HG02981 (cell line): ENCODE measurements at regions not wholly inside any gene's neighbourhood (a gene's known extent, or its start where the extent isn't known, plus 50 kb on each side); places are given as distances from the start of the nearest gene placed in this dataset.

Source experiments
- ATAC-seq: cut with Tn5 transposase; IDR thresholded peaks from one replicate; pipeline ENCODE4 v1.9.1; 2021; ENCODE audit warnings: mild to moderate bottlenecking, moderate library complexity; ENCODE audit not compliant: unreplicated experiment

DNA sequence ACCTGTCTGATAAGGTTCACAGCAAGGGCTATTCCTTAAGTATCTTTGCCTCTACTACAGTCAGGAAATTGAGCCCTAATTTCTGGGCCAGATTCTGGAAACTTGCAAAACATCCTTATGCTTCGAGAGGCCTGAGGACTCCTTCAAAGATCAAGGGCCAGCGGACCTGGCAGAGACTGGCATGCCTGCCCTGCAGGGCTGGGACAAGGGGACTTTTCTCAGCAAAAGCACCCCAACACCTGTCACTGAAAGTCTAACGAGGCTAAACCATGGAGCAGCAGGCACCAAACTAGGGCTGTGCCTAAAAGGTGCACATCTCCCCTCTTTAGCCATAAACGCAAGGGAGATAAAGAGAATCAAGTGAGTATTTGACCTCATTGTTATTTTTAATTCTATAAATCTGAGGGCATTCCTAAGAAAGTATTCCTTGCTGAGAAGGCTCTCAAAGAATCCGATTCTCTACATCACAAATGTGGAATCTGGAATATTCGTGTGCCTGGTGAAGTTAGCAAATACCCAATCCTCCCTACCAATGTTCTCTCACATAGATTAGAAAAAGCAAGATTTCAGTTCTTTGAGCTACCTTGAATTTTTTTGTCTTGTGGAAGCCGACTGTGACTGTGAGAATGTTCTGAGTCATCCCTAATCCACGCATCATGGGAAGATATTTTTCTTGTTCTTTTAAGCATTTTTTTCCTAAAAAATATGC, 328.2 kb upstream of the NOVA1 start:
- ATAC-seq = no peak

DNA sequence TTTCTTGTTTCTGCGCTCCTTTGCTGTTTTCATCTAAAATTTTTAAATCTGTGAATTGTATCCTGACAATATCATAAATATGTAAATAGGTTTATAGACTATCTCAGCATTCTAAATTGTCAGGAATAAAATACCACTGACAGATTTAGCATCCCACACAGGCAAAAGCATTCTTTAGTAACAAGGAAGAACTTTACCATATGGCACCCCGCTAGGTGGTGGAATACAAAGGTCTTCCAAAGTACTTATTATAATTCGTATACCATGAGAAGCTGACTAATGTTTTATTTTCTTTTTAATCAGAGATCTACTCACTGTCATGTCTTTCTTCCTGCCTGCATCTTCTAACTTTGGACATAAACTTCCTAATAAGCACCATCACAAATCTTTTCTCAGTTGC, 328.8 kb upstream of the NOVA1 start:
- ATAC-seq = no peak

DNA sequence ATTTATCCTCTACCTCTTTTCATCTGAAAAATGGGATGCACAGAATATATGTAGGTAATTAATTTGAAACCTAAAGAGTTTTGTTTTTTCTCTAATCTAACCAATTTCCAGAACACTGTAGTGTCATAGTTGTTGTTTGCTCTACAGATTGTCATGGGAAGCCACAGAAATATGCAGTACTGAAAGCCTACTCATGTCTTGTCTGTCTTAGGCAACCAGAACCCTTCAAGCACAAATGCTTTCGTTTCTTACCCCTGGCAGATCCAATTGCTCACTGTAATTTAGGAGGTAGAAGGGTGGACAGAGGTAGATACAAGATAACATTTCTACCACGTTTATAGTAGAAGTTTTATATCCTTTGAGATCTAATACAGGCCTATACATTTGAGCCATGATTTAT, 330.2 kb upstream of the NOVA1 start:
- ATAC-seq = no peak

DNA sequence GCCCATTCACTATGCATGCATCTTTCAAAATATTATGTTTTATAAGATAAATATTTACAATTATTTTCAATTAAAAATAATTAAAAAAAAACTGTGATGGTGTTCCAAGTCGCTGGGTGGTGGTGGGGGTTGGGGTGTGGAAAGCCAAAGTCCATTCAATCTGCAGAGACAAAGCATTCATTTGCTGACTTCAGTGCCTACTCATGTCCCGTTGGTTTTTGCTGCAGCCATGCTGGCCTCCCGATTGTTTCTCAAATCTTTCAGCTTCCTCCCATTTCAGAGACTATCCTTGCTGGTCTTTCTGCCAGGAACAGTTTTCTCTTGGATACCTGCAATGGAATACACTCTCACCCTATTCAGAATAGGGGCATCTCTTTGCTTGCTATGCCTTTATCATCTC, 331.5 kb upstream of the NOVA1 start:
- no peak for ATAC-seq

DNA sequence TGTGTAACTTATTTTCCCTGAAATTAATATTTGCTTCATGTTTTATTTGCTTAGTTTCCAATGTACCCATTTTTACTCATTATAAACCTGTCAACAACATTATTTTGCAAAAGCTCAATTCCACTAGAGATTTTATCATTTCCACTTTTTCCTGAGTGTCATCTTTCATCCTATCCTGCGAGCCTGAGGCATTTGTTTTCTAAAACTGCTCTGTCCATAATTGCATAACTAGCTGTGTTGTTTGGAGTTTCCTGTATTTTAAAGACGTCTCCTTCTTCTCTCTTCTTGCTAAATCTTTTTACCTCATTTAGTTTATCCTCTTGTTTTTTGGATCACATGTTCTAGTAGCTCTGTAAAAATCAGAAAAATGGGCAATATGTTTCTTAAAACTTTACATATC, 332.7 kb upstream of the NOVA1 start:
- no peak for ATAC-seq

DNA sequence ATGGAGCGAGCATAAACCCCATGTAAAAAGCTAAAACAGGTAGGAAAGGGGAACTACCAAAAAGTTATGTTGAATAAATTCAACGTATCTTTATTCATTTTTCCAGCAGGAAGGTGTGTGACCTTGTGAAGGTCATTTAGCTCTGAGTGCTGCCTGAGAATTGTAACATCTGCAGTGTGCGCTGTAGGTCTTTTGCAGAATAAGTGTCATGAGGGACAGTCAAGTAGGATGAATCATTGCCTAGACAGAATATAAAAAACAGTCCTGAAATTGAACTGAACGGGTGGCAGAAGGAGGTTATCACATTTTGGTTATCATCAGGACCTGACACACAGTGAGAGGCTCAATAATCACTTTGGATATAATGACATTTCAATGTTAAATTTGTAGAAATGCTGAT, 334.8 kb upstream of the NOVA1 start:
- ATAC-seq = no peak

DNA sequence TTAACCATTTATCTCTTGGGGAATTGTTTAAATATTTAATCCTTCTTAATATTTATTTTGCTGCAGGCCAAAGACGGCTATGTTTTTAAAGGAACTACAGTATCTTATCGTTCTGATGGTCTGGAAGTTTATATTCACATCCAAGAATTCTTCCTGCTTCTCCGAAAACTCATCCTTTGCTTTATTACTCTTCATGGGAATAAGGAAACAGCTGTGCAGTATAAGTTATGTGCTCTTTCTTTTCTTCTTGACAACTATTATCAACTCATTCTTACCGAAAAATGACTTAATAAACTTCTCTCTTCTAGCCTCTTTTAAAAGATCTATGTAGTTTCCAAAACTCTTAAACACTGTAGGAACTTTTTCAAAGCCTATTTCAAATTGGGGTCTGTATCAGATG, 335.6 kb upstream of the NOVA1 start:
- ATAC-seq = no peak

DNA sequence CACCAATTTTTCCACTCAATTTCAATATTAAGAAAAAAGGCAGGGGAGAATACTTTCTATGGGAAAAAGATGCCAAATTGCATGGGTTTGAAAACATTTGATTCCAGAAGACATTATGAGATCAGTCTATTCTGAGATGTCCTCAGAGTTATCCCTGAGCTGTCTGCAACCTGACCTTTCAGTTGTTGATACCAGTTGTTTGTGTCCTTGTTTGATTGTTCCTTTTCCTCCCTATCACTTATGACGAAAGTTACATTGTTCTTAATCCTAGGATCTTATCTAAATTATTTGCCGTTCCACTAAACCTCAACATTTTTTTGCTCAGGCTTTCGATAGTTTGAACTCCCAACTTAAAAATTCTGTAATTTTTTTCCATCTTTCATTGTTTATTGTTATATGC, 336.3 kb upstream of the NOVA1 start:
- ATAC-seq = no peak

DNA sequence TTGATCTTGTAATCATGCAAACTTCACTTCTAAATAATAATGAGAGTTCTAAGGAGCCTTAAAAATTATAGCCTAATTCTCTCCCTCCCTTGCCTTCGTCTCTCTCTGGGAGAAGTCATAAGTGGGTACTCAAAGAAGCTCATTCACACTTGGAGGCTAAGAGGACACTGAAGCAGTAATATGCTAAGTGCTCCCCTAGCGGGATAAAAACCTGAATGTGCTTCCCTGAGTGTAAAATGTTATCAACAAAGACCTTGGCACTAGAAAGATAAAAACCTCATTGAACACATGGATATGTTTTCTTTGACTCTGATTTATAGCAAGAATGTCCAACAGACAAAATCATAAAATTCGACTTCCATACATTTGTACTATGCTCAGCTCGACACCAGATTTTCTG, 337.9 kb upstream of the NOVA1 start:
- no peak for ATAC-seq

DNA sequence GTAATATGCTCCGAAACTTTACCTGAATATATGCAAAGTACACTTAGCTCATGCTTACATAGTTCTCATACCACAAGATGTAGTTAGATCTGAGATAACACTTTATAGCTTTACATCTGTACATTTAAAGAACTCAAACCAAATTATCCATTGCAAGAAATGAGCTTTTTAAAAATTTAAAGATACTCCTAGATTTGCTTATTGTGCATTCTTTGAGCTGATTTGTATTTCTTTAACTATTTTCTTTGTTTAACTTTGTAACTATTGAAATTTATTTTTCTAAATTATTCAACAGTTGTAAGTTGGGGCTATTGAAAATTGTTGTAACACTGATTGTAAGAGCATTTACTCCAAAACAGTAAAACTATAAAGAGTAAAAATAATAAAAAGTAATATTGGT, 340.2 kb upstream of the NOVA1 start:
- ATAC-seq = no peak

DNA sequence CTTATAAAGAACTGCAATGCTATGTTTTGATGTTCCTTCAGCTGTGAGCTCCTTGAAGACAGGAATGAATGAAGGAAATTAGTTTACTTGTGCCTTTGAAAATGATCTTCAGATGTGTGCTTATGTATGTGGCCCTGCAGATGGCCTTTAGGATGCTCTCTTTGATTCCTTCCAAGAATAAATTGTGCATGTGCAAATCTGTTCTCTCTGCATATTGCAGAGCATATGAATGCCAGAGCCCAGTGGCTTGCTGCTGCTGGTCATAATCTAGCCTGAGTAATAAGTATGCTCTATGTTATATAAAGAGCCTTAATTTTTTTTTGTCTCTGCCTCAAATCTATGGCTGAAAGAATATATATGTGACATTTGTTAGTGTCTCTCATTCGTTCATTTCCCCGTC, 341.9 kb upstream of the NOVA1 start:
- ATAC-seq = no peak

DNA sequence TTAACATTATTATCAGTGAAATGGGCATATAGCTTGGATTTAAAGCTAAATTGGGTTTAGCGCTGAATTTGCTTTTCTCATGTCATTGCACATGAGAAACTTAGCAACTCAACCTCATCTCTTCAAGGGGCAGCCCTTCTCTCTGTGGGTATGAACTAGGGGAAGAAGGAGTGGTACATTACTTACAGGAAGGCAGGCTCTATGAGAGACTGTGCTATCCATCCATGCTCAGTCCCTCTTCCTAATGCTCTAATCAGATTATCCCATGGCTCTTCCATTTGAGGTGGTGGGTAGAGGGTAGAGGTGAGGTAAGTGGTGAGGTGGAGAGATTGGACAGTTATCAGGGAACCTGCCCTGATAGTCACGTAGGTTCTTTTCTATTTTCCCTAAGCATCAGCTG, 343.7 kb upstream of the NOVA1 start:
- no peak for ATAC-seq

DNA sequence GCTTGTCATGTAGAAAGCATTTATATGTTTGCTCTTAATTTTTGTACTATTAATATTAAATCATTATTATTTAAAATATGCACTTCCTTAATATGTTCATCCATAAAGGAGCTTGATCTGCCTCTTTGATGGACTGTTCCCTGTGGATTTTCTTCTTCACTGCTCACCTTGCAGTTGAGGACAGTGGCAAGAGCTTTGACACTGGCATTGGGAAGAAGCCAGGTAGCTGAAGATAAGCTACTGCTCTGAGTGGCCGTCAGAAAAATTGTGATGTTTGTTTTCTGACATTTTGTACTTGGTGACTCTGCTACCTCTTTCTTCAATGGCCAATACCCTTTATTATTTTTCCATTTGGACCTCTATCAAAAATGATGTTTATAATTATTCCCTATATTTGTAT, 349.4 kb upstream of the NOVA1 start:
- no peak for ATAC-seq

DNA sequence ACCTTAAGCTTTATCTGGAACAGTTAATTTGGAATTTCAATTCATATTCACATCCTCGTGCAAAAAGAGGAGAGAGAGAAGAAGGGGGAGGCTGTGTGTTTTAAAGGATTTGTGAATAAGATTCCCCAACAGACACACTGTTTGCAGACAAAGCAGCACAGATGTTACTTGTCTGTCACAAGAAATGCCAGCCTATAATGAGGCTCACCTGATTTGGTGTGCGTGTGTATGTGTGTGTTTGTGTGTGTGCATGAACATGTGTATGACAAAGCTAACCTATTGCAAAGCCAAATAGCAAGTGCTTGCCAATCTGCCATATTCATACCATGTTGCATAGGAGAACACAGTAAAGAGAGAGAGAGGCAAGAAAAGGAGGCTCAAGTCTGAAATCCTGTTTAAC, 361.6 kb upstream of the NOVA1 start:
- no peak for ATAC-seq

DNA sequence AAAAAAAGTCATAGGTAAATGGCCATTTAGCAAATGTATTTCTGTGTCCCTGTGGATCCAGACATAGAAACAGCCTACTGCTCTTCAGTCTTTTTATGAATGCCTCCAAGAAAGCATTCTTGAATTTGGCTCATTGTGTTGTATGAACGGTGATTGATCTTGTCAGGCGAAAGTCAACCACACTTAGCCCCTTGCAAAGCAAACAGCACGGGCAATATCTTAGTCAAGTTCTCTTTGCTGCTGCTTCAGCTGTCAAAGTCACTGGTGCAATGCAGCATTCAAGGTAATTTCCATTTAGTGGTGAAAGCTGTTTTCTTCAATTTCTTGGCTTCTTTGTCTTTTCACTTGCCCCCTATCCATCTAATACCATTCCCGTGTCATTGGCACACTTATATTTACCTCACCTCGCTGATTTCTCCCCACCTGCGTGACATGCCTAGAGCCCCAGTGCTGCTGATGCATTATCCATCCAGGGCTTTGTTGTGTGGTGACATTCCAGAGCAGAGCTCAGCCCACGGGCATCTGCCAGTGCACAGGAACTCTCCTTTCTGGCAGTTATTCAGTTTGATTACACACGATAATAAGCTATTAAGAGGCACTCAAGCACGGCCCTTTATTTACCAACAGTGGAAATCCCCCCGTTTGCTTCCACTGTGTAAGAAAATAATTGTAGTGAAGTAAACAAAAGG, 362.3 kb upstream of the NOVA1 start:
- no peak for ATAC-seq

DNA sequence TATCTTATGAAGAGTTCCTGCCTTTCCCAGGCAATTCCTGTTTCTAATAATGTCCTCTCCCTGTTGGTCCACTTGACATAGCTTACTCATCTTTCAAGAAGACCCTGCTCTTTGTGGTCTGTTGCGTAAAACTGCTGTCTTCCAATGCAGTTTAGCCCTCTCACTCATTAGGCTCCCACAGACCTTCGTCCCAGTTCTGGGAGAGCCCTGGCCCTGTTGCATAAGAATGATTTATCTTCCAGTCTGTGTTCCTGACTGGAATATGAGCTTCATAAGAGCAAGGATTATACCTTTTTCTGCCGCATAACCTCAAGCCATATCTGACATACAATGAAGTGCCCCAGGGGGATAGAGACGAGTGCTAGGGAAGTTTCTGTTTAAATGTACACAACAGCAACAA, 365.9 kb upstream of the NOVA1 start:
- ATAC-seq = no peak

DNA sequence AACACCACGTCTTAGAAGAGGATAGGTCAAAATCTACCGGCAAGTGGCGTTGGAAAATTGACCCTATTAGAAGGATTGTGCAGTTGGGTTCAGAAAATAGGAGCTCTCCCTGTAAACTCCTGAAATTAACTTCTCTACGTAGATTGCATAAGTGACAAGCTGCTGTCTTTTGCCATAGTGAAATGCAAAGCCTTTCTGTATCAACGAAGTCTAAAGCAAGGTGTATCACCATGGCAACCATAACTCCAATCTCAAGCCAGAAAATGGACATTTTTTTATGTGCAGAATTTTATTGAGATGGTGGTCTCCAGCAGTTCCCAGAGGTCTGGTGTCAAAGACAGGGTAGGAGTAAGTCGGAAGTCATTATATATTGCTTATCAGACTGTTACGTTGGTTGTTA, 367.7 kb upstream of the NOVA1 start:
- no peak for ATAC-seq

DNA sequence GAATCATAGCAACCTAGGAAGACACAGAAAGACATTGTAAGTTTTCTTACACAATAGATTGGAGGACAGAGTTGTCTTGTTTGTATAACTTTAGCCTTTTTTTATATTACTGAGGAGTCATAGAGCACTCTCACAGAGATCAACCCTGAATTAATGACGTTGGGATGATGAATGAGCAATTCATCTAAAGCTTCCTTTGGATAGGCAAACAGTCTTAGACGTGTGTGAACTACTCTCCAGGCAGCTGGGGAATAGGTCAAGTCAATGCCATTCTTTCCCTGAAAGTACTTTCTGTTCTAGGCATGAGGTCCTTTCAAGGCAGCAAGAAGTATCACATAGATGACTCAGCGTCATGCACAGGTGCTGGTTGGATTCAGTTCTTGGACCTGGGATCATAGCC, 369.1 kb upstream of the NOVA1 start:
- ATAC-seq = no peak

DNA sequence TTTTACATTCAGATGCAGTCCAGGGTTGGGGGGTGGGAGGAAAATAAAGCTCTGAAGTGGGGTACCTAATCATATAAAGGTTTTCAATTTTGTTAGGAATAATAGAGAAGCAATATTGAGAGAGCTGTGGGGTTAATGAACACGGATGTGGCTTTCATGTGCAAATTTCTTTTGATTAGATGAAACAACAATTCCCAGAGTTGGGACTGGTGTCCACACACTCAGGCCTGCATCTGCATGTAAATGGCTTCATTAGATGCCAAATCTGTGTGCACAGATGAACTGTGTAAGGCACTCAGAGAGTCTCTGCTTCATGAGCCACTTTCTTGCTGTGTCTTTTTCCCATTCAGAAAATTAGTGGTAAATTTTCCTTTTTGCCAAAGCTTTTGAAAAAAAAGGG, 377.1 kb upstream of the NOVA1 start:
- ATAC-seq = no peak

DNA sequence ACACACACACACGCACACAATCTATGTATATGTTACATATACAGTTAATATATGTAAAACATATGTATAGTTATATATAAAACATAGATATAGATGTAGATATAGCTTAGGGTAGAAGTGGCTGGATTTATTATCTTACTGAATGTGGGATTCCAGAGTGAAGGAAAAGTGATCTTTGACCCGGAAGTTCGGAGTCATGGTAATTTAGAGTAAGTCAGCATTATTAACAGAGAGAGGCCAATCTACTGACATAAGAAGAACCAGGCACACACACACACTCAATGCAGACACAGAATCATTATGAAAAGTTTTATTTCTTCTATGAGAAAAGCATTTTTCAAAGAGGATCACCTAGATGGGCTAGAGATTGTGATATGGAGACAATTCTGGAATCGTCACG, 384.2 kb upstream of the NOVA1 start:
- ATAC-seq = no peak

DNA sequence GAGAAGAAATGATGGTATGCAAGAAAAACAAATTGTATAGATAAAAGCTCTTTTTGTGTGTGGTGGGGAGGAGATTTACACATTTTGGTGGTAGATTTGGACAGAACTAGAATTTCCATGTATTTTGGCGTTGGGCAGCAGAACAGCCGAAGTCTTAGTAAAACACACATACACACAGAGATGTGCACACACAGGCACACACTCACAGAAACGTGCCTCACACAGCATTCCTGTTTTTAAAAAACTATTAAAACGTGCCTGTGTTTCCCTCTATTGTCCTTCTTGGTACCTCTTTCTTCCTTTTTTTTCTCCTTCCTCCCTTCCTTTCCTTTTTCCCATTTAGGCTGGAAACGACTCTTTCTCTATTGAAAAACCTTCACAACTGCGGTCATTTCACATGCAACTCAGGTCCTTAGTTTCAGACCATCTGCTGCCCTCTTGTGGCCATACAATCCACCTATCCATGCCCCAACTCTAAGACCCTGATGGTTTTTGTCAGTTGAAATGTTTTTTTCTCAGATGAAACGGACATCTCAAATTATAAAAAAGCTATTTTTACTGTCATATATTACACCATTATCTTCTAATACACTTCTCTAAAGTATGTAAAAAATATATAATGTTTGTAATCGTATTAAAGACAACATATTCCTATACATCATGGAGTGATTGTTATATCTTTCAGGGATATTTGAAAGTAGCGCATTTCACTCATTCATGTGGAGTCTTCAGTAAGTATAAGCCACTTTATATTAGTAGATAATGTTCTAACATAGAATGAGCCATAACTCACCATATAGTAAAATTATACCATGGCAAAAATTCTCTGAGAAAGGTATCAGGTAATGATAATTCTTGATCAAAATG, 386.7 kb upstream of the NOVA1 start:
- ATAC-seq = no peak

DNA sequence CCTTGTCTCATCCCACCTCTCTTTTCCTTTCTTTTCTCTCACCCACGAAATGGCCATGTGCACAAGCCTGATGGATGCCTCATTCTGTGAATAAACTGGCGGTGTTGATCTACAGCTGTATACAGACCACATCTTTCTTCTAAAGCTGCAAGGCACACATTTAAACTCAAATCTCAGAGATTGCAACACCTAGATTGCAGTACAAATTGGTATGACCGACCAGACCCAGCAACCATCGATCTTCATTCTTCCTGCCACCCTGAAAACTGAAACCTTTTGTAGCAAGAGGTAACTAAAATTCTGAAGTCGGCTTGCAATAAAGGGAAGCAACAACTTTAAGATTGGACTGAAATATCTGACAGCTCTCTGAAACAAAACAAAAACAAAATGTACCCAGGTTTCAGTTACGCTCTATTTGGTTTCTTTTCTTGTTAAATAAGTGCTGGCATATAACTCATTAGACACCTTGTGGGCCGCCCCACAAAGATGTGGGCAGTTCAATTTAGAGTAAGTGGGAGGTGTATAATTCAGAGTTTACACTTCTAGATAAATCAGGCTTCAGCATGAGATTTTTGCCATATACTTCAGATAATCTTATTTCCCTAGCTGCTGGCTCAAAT, 390.0 kb upstream of the NOVA1 start:
- no peak for ATAC-seq
